ENCODE measurements at regions not wholly inside any gene's neighbourhood (a gene's known extent, or its start where the extent isn't known, plus 50 kb on each side); places are given as distances from the start of the nearest gene placed in this dataset.
"Not testable (repeated sequence)": the region's sequence is repeated elsewhere in the genome, so short reads cannot be mapped to it uniquely, and the experiment has no call there.

GRCh38 chr4:126544276-126544675, 1088.5 kb upstream of the INTU start:
- Histone ChIP-seq H3K36me3 (no peaks in the 10 kb centered on the region), H3K4me1 (no peaks in the 10 kb centered on the region), H3K9me3 (no peaks in the 10 kb centered on the region), H3K27me3 (no peaks in the 10 kb centered on the region), H3K4me3 (no peak overlapping the region), H3K27ac (no peak overlapping the region)
- no peak for DNase-seq (ENCODE audit: extremely low spot score in 2 of 2)
- TF ChIP-seq POLR2AphosphoS5 (IDR thresholded peaks at IDR 0.05; ENCODE audit: insufficient read depth in 1 of 2, low read depth in 1 of 2) (no peak), POLR2A (IDR thresholded peaks at IDR 0.05) (no peak), CTCF (IDR thresholded peaks at IDR 0.05) (no peak)
- intact Hi-C loops (cut with DNase I), result no loop called here

- H3K27ac ChIP-seq; H3K36me3 ChIP-seq; intact Hi-C loops (cut with DNase I); H3K4me3 ChIP-seq; H3K9me3 ChIP-seq; DNase-seq (ENCODE audit: extremely low spot score in 2 of 2); H3K4me1 ChIP-seq; H3K27me3 ChIP-seq: not testable (repeated sequence)
Measured at GRCh38 chr4:126546197-126546596, 1086.6 kb upstream of the INTU start.

- no peak overlapping the region for H3K27ac ChIP-seq
- H3K9me3 ChIP-seq, result no peaks in the 10 kb centered on the region
- no peak for DNase-seq (ENCODE audit: extremely low spot score in 2 of 2)
- H3K27me3 ChIP-seq, result no peaks in the 10 kb centered on the region
- no peak for TF ChIP-seq POLR2A (IDR thresholded peaks at IDR 0.05)
- TF ChIP-seq POLR2AphosphoS5 (IDR thresholded peaks at IDR 0.05; ENCODE audit: insufficient read depth in 1 of 2, low read depth in 1 of 2), result no peak
- no peak for TF ChIP-seq CTCF (IDR thresholded peaks at IDR 0.05)
- no peaks in the 10 kb centered on the region for H3K4me1 ChIP-seq
- no peak overlapping the region for H3K4me3 ChIP-seq
- no peaks in the 10 kb centered on the region for H3K36me3 ChIP-seq
- intact Hi-C loops (cut with DNase I), result no loop called here
Measured at GRCh38 chr4:126547352-126547751, 1085.4 kb upstream of the INTU start.

GRCh38 chr4:126548890-126549289, 1083.9 kb upstream of the INTU start:
- intact Hi-C loops (cut with DNase I), result no loop called here
- H3K27ac ChIP-seq, result no peak overlapping the region
- TF ChIP-seq CTCF (IDR thresholded peaks at IDR 0.05), result no peak
- TF ChIP-seq POLR2AphosphoS5 (IDR thresholded peaks at IDR 0.05; ENCODE audit: insufficient read depth in 1 of 2, low read depth in 1 of 2), result no peak
- no peak for TF ChIP-seq POLR2A (IDR thresholded peaks at IDR 0.05)
- no peaks in the 10 kb centered on the region for H3K4me1 ChIP-seq
- H3K27me3 ChIP-seq, result no peaks in the 10 kb centered on the region
- no peak overlapping the region for H3K4me3 ChIP-seq
- H3K36me3 ChIP-seq, result no peaks in the 10 kb centered on the region
- DNase-seq (ENCODE audit: extremely low spot score in 2 of 2), result no peak
- no peaks in the 10 kb centered on the region for H3K9me3 ChIP-seq

- no peak for TF ChIP-seq POLR2AphosphoS5 (IDR thresholded peaks at IDR 0.05; ENCODE audit: insufficient read depth in 1 of 2, low read depth in 1 of 2)
- TF ChIP-seq CTCF (IDR thresholded peaks at IDR 0.05), result no peak
- no peak for TF ChIP-seq POLR2A (IDR thresholded peaks at IDR 0.05)
- H3K27me3 ChIP-seq, result no peaks in the 10 kb centered on the region
- DNase-seq (ENCODE audit: extremely low spot score in 2 of 2), result no peak
- intact Hi-C loops (cut with DNase I), result no loop called here
- no peaks in the 10 kb centered on the region for H3K36me3 ChIP-seq
- H3K4me3 ChIP-seq, result no peak overlapping the region
- no peaks in the 10 kb centered on the region for H3K4me1 ChIP-seq
- no peaks in the 10 kb centered on the region for H3K9me3 ChIP-seq
- H3K27ac ChIP-seq, result no peak overlapping the region
Measured at GRCh38 chr4:126552321-126552720, 1080.4 kb upstream of the INTU start.

- Histone ChIP-seq H3K9me3 (no peaks in the 10 kb centered on the region), H3K4me1 (no peaks in the 10 kb centered on the region), H3K27me3 (no peaks in the 10 kb centered on the region), H3K27ac (no peak overlapping the region), H3K36me3 (no peaks in the 10 kb centered on the region), H3K4me3 (no peak overlapping the region)
- no peak for DNase-seq (ENCODE audit: extremely low spot score in 2 of 2)
- intact Hi-C loops (cut with DNase I), result no loop called here
- TF ChIP-seq POLR2AphosphoS5 (IDR thresholded peaks at IDR 0.05; ENCODE audit: insufficient read depth in 1 of 2, low read depth in 1 of 2) (no peak), CTCF (IDR thresholded peaks at IDR 0.05) (no peak), POLR2A (IDR thresholded peaks at IDR 0.05) (no peak)
Measured at GRCh38 chr4:126553248-126553647, 1079.5 kb upstream of the INTU start.
